ENCODE measurements at regions not wholly inside any gene's neighbourhood (a gene's known extent, or its start where the extent isn't known, plus 50 kb on each side); places are given as distances from the start of the nearest gene placed in this dataset.
"Not testable (repeated sequence)": the region's sequence is repeated elsewhere in the genome, so short reads cannot be mapped to it uniquely, and the experiment has no call there.

DNA sequence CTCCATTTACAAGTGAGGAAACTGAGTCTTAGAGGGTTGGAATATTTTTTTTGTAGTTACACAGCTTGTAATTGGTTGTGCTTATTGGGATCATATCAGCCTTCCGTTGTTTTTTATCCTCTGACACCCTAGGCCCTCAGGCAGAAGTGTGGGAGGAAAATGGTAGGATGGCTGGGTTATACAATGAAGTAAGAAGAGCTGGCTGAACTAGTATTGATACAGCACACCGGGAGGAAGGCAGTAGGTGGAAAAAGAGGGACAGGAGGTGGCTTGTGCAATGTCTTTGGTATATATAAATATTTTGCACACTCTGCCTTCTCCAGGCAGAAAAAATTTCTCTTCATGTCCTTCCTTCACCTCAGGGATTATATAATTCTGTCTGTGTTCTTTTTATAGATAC, 214.3 kb upstream of the SGO1 start:
- Histone ChIP-seq H3K36me3 (ENCODE audit: insufficient read depth, low read depth, low read length) (no peaks in the 10 kb centered on the region), H3K4me1 (ENCODE audit: insufficient read depth, low read length) (no peaks in the 10 kb centered on the region), H3K9me3 (ENCODE audit: insufficient read depth, low read depth, low read length) (no peaks in the 10 kb centered on the region), H3K27ac (ENCODE audit: low read length) (no peak overlapping the region), H3K9ac (ENCODE audit: low read depth, low read length) (no peak overlapping the region), H3K4me3 (ENCODE audit: low read length) (no peak overlapping the region), H3K27me3 (ENCODE audit: insufficient read depth, low read length) (peaks cover 10% of the 10 kb centered on the region; the same call in 1 of the 2 replicates)

DNA sequence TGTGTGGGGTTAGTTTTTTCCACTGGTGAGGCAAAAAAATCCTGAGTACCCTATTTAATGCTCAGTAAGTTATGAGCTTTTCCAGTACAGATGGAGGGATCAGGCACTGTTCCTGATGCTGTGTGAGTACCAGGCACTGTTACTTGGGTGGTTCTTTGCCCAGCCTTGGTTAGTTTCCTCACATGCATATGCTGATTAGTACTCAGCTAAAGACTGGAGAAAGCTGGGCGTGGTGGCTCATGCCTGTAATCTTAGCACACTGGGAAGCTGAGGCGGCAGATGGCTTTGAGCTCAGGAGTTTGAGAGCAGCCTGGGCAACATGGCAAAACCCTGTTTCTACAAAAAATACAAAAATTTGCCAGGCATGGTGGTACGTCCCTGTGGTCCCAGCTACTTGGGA, 210.3 kb upstream of the SGO1 start:
- no peak overlapping the region for H3K27ac ChIP-seq (ENCODE audit: low read length)
- H3K36me3 ChIP-seq (ENCODE audit: insufficient read depth, low read depth, low read length): no peaks in the 10 kb centered on the region
- no peak overlapping the region for H3K9ac ChIP-seq (ENCODE audit: low read depth, low read length)
- H3K4me3 ChIP-seq (ENCODE audit: low read length): no peak overlapping the region
- H3K9me3 ChIP-seq (ENCODE audit: insufficient read depth, low read depth, low read length): no peaks in the 10 kb centered on the region
- peaks cover 5% of the 10 kb centered on the region for H3K4me1 ChIP-seq (ENCODE audit: insufficient read depth, low read length)
- H3K27me3 ChIP-seq (ENCODE audit: insufficient read depth, low read length): peaks cover 10% of the 10 kb centered on the region; the same call in 1 of the 2 replicates

DNA sequence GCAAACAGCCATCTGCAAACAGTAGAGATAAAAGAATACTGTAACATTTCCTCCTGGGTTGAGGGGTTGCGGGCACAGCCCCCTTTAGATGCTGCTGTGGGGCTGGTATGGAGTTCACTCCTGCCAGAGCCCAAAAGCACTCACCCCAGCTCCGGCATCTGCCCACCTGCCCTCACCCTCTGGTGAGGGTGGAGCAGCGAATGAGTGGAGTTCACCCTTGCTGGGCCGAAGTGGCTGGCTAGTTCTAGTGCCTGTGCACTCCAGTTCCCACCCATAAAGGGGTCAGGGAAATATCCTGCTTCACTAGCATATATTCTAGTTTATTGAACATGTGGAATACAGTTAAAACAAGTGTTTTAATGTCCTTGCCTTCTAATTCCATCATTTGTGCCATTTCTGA, 209.7 kb upstream of the SGO1 start:
- Histone ChIP-seq H3K36me3 (ENCODE audit: insufficient read depth, low read depth, low read length) (no peaks in the 10 kb centered on the region), H3K27ac (ENCODE audit: low read length) (no peak overlapping the region), H3K9ac (ENCODE audit: low read depth, low read length) (no peak overlapping the region), H3K27me3 (ENCODE audit: insufficient read depth, low read length) (peaks cover 10% of the 10 kb centered on the region; the same call in 1 of the 2 replicates), H3K4me3 (ENCODE audit: low read length) (no peak overlapping the region), H3K4me1 (ENCODE audit: insufficient read depth, low read length) (peaks cover 5% of the 10 kb centered on the region), H3K9me3 (ENCODE audit: insufficient read depth, low read depth, low read length) (no peaks in the 10 kb centered on the region)

DNA sequence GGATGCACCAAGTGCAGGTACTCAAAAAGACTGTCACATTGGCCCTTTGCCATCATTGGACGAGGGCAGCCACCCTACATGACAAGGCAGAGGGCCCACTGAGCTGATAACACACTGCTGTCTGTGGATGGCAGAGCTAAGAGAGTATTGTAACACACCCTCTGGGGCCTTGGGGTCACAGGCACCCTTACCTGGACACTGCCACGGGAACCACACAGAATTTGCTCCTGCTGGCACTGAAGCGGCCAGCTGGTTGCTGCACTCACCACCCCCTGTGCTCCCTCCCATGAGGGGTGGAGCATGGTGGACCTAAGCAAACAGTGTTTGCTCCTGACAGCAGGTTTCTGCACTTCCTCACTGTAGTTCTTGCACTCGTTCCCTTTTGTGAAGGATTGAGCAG, 208.2 kb upstream of the SGO1 start:
- Histone ChIP-seq H3K36me3 (ENCODE audit: insufficient read depth, low read depth, low read length) (no peaks in the 10 kb centered on the region), H3K4me3 (ENCODE audit: low read length) (no peak overlapping the region), H3K9me3 (ENCODE audit: insufficient read depth, low read depth, low read length) (no peaks in the 10 kb centered on the region), H3K4me1 (ENCODE audit: insufficient read depth, low read length) (peaks cover 5% of the 10 kb centered on the region), H3K9ac (ENCODE audit: low read depth, low read length) (no peak overlapping the region), H3K27me3 (ENCODE audit: insufficient read depth, low read length) (peaks cover 5% of the 10 kb centered on the region; the same call in 1 of the 2 replicates), H3K27ac (ENCODE audit: low read length) (no peak overlapping the region)

DNA sequence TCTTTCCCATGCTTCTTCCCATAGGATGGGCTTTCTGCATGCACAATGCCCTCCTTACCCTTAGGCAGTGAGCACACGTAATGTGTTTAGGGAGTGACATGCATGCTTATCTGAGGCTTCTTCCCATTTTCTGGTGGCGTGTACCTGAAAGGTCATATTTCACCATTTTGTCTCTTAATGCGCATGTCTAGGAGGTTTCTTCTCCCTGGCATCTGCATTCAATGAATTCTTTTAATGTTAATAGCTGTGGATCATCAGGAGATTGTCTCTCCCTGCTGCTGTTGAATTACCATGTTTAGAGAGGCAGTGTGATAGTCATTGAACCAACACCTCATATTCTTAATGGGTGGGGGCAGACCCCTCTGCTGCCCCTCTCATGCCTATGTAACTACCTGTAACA, 205.6 kb upstream of the SGO1 start:
- Histone ChIP-seq H3K27me3 (ENCODE audit: insufficient read depth, low read length) (no peaks in the 10 kb centered on the region), H3K9ac (ENCODE audit: low read depth, low read length) (no peak overlapping the region), H3K4me3 (ENCODE audit: low read length) (no peak overlapping the region), H3K9me3 (ENCODE audit: insufficient read depth, low read depth, low read length) (no peaks in the 10 kb centered on the region), H3K4me1 (ENCODE audit: insufficient read depth, low read length) (peaks cover 5% of the 10 kb centered on the region), H3K36me3 (ENCODE audit: insufficient read depth, low read depth, low read length) (no peaks in the 10 kb centered on the region), H3K27ac (ENCODE audit: low read length) (no peak overlapping the region)

DNA sequence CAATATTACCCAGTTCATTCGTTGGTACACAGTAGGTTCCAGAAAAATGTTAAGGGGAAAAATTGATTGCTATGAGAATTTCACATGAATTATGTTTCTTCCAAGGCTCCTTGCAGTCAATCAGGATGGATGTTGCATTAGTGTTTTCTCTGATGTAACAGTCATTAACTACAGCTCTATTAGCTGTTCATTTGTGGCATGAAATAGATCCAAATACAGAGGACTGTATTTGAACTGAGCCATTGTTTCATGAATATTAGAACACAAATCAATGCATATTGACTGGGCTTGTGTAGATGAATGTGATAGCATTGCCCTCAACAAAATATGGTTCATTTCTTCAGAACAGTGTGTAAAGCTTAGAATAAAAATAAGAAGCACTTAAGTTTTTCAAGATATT, 203.0 kb upstream of the SGO1 start:
- Histone ChIP-seq H3K4me1 (ENCODE audit: insufficient read depth, low read length) (peaks cover 5% of the 10 kb centered on the region), H3K4me3 (ENCODE audit: low read length) (no peak overlapping the region), H3K9ac (ENCODE audit: low read depth, low read length) (no peak overlapping the region), H3K27ac (ENCODE audit: low read length) (no peak overlapping the region), H3K36me3 (ENCODE audit: insufficient read depth, low read depth, low read length) (no peaks in the 10 kb centered on the region), H3K9me3 (ENCODE audit: insufficient read depth, low read depth, low read length) (peaks cover 3% of the 10 kb centered on the region; the same call in 1 of the 2 replicates), H3K27me3 (ENCODE audit: insufficient read depth, low read length) (no peaks in the 10 kb centered on the region)

DNA sequence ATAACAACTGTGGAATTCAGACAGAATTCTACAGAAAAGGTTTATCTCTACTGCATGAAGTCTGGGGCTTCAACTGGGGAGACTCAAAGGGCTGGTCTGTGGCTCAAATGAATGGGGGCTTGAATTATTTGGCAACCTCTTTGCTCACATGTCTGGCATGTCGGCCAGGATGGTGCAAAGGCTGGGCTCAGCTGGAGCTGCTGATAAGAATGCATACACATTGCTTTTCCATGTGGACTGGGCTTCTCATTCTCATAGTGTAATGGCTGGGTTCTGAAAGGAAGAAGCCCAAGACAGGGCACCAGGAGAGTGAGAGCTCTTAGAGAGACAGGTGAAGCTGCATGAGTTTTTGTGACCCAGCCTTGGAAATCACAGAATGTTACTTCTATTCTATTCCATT, 194.3 kb upstream of the SGO1 start:
- H3K36me3 ChIP-seq (ENCODE audit: insufficient read depth, low read depth, low read length): no peaks in the 10 kb centered on the region
- H3K4me1 ChIP-seq (ENCODE audit: insufficient read depth, low read length): peaks cover 13% of the 10 kb centered on the region; the same call in 1 of the 2 replicates
- no peak overlapping the region for H3K9ac ChIP-seq (ENCODE audit: low read depth, low read length)
- no peak overlapping the region for H3K27ac ChIP-seq (ENCODE audit: low read length)
- H3K4me3 ChIP-seq (ENCODE audit: low read length): no peak overlapping the region
- peaks cover 3% of the 10 kb centered on the region; the same call in 1 of the 2 replicates for H3K9me3 ChIP-seq (ENCODE audit: insufficient read depth, low read depth, low read length)
- H3K27me3 ChIP-seq (ENCODE audit: insufficient read depth, low read length): no peaks in the 10 kb centered on the region

DNA sequence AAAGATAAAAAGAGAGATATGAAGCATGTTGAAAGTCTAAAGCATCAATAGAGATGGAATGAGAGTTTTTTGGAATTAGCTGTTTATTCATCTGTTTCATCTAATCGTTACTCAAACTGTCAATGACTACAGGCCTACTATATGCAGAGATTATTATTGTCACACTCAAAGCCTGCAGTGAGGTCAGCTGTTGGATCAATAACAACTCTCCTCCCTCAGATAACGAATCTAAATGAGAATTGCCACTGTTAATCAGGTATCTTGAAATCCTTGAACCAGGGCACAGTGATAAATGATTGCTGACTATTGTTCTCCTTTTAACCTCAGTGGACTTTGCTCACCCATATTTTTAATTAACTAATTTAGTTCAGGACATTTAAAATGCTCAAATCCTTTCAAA, 192.3 kb upstream of the SGO1 start:
- Histone ChIP-seq H3K36me3 (ENCODE audit: insufficient read depth, low read depth, low read length) (no peaks in the 10 kb centered on the region), H3K4me3 (ENCODE audit: low read length) (no peak overlapping the region), H3K27me3 (ENCODE audit: insufficient read depth, low read length) (no peaks in the 10 kb centered on the region), H3K9me3 (ENCODE audit: insufficient read depth, low read depth, low read length) (no peaks in the 10 kb centered on the region), H3K9ac (ENCODE audit: low read depth, low read length) (no peak overlapping the region), H3K27ac (ENCODE audit: low read length) (no peak overlapping the region), H3K4me1 (ENCODE audit: insufficient read depth, low read length) (peaks cover 13% of the 10 kb centered on the region; the same call in 1 of the 2 replicates)

DNA sequence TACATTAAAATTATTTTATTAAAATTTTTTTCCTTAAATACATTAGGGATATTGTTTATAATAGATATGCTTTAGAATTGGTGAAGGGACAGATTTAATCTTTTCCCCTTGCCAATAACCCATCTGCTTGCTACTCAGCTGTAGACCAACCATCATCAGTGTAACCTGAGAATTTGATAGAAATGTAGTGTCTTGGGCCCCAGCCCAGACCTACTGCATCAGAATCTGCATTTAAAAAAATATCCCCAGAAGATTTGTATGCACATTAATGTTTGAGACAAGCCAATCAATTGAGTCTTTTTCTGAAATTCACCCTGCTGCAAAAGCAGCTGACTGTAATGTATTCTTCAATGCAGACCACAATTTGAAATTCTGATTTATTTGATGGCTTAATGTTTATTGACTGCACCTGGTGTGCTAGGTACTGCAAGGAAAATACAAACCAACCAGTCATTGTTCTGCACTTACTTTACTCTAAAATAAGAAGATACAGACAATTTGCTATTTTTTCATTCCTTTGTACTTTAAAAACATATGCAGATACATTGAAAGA, 190.7 kb upstream of the SGO1 start:
- Histone ChIP-seq H3K36me3 (ENCODE audit: insufficient read depth, low read depth, low read length) (no peaks in the 10 kb centered on the region), H3K4me3 (ENCODE audit: low read length) (no peak overlapping the region), H3K27ac (ENCODE audit: low read length) (no peak overlapping the region), H3K4me1 (ENCODE audit: insufficient read depth, low read length) (peaks cover 13% of the 10 kb centered on the region; the same call in 1 of the 2 replicates), H3K9me3 (ENCODE audit: insufficient read depth, low read depth, low read length) (no peaks in the 10 kb centered on the region), H3K9ac (ENCODE audit: low read depth, low read length) (no peak overlapping the region), H3K27me3 (ENCODE audit: insufficient read depth, low read length) (no peaks in the 10 kb centered on the region)

DNA sequence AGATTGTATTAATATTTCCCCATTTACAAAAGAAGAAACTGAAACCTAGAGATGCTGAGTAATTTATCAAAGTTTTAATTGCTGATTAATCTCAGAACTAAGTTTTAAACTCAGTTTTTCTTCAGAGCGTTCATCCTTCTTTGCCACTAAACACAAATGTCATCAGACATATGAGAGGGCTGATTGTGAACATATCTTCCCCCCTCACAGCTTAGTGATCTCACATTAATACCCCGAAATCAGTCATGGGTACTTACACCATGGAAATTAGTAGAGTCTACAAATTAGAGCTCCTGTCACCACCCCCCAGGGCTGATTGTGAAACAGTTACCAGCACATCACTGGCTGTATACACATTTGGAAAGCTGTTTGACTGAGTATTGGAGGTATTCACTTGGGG, 189.3 kb upstream of the SGO1 start:
- Histone ChIP-seq H3K9me3 (ENCODE audit: insufficient read depth, low read depth, low read length) (no peaks in the 10 kb centered on the region), H3K27ac (ENCODE audit: low read length) (no peak overlapping the region), H3K4me3 (ENCODE audit: low read length) (no peak overlapping the region), H3K4me1 (ENCODE audit: insufficient read depth, low read length) (peaks cover 13% of the 10 kb centered on the region; the same call in 1 of the 2 replicates), H3K27me3 (ENCODE audit: insufficient read depth, low read length) (no peaks in the 10 kb centered on the region), H3K36me3 (ENCODE audit: insufficient read depth, low read depth, low read length) (no peaks in the 10 kb centered on the region), H3K9ac (ENCODE audit: low read depth, low read length) (no peak overlapping the region)

DNA sequence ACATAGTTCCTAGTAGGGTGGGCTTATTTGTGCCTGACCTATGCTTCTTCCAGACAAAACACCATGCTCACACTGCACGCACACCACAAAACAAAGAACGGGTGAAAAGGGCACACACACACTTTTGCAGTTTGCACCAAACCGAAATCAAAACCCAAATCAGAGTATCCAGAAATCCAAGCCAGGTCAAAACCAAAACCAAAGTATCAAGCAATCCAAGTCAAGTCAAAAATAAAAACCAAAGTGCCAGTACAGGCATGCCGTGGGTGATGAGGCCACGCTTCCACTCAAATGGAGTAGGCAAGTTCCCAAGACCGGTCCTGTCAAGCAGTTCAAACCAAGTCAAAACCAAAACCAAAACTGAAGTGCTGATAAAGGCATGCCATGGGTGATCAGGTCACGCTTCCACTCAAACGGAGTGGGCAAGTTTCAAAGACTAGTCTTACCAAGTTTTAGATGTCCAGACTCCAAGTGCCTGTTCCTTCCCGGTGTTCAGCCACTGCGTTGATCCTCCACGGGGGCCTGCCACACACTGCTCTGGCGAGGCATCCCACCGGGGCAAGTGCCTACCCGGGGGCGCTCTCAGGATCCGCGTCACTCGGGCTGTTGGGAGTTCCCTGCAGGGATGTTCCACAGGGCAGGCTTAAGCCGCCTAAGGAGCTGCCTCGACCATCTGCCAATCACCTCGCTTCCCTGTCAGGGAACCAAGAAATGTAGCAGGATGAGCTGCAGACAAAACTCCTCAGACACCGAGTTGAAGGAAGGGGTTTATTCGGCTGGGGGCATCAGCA, 184.5 kb upstream of the SGO1 start:
- not testable (repeated sequence) for H3K9ac ChIP-seq (ENCODE audit: low read depth, low read length); H3K27ac ChIP-seq (ENCODE audit: low read length); H3K27me3 ChIP-seq (ENCODE audit: insufficient read depth, low read length); H3K9me3 ChIP-seq (ENCODE audit: insufficient read depth, low read depth, low read length); H3K4me1 ChIP-seq (ENCODE audit: insufficient read depth, low read length); H3K36me3 ChIP-seq (ENCODE audit: insufficient read depth, low read depth, low read length); H3K4me3 ChIP-seq (ENCODE audit: low read length)

DNA sequence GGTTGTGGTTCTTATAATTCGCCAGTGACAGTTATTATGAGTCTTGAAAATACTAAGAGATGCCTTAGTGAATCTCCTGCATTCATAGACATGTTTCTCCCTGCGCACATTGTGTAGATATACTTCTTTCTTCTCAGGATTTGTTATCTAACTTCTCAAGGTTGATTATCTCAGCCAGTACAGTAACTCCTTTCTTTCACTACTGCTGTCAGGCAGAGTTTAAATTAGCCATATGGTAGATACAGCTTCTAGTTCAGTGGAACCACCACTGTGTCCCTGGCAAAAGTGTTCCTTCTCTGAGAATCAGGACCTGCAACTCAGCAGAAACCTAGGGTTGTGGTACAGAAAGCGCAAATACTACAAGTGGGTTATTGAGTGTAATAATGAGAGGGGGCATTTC, 175.0 kb upstream of the SGO1 start:
- H3K27me3 ChIP-seq (ENCODE audit: insufficient read depth, low read length): no peaks in the 10 kb centered on the region
- no peaks in the 10 kb centered on the region for H3K36me3 ChIP-seq (ENCODE audit: insufficient read depth, low read depth, low read length)
- H3K4me1 ChIP-seq (ENCODE audit: insufficient read depth, low read length): no peaks in the 10 kb centered on the region
- H3K9me3 ChIP-seq (ENCODE audit: insufficient read depth, low read depth, low read length): no peaks in the 10 kb centered on the region; the same call in 1 of the 2 replicates
- H3K4me3 ChIP-seq (ENCODE audit: low read length): no peak overlapping the region
- H3K9ac ChIP-seq (ENCODE audit: low read depth, low read length): no peak overlapping the region
- no peak overlapping the region for H3K27ac ChIP-seq (ENCODE audit: low read length)

Measured in iPS-20b (cell line).